GM12865 (cell line): ENCODE measurements at regions not wholly inside any gene's neighbourhood (a gene's known extent, or its start where the extent isn't known, plus 50 kb on each side); places are given as distances from the start of the nearest gene placed in this dataset.

Source experiments
- DNase-seq: peaks from one replicate; pipeline ENCODE4 v3.0.0; 2010; ENCODE audit warnings: low read depth
- H3K4me3 ChIP-seq: 2 replicates; pipeline ENCODE4 v1.5.1; 2011; ENCODE audit warnings: mild to moderate bottlenecking, low read depth, low read length, control low read depth
- TF ChIP-seq, protein P1 (sequence below): IDR thresholded peaks from 2 replicates; pipeline ENCODE4 v1.5.1; 2011; ENCODE audit warnings: low read length, control low read depth, low read depth, inconsistent platforms; ENCODE audit not compliant: insufficient read depth; ENCODE audit errors: missing control alignments

DNA sequence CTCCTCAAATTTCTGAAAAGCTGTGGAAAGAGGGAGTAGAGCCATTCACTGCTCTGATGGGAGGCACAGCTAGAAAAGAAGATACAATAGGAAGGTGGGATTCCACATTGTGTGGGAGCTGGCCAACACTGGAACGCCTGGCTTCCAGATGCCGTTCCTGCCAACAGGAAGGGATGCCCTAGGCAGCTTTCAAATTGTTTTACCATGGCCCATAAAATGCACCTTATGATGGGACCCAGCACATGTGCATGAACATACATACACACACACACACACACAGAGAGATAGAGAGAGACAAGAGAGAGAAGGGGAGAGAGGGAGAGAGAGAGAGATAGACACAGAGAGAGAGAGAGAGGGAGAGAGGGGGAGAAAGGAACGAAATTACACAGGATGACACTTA, 86.1 kb upstream of the BZW1 start:
- H3K4me3 ChIP-seq = no peak overlapping the region
- TF ChIP-seq, protein P1, sequence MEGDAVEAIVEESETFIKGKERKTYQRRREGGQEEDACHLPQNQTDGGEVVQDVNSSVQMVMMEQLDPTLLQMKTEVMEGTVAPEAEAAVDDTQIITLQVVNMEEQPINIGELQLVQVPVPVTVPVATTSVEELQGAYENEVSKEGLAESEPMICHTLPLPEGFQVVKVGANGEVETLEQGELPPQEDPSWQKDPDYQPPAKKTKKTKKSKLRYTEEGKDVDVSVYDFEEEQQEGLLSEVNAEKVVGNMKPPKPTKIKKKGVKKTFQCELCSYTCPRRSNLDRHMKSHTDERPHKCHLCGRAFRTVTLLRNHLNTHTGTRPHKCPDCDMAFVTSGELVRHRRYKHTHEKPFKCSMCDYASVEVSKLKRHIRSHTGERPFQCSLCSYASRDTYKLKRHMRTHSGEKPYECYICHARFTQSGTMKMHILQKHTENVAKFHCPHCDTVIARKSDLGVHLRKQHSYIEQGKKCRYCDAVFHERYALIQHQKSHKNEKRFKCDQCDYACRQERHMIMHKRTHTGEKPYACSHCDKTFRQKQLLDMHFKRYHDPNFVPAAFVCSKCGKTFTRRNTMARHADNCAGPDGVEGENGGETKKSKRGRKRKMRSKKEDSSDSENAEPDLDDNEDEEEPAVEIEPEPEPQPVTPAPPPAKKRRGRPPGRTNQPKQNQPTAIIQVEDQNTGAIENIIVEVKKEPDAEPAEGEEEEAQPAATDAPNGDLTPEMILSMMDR = no peak
- DNase-seq = no peak

DNA sequence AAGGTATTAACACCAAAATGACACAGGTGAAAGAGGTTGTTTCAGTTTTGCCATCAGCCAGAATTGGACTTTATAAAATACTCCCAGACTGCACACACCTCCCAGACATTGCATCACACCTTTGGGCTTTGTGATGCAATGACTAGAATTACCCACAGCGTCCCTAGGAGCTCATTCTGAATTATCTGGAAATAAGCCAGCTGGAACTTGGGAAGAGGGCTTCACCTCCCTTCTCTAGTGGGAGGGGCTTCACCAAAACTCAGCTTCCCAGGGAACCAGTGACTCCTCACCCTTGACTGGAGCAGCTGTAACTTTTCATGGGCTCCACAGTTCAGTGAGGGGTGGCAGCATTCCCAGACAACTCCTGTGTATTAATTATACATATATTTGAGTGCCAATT, 83.1 kb upstream of the BZW1 start:
- TF ChIP-seq, protein P1 = no peak
- DNase-seq = no peak
- no peak overlapping the region for H3K4me3 ChIP-seq

DNA sequence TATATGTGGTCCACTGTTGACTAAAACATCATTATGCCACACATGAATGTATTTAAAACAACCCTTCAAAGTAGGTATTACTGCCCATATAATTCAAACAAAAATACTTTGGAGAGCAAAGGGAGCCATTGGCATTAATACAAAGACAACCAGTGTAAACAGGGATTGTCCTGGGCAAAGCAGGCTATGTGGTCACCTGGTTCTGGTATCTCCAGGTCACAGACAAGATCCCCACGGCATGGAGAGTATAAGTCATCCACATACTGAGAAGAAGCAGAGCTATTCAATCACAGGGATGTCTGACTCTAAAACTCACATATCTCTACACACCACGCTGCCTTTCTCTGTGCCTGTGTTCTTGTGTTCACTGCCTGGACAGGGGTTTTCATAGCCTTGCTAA, 81.4 kb upstream of the BZW1 start:
- TF ChIP-seq, protein P1 = no peak
- no peak for DNase-seq
- H3K4me3 ChIP-seq = no peak overlapping the region

DNA sequence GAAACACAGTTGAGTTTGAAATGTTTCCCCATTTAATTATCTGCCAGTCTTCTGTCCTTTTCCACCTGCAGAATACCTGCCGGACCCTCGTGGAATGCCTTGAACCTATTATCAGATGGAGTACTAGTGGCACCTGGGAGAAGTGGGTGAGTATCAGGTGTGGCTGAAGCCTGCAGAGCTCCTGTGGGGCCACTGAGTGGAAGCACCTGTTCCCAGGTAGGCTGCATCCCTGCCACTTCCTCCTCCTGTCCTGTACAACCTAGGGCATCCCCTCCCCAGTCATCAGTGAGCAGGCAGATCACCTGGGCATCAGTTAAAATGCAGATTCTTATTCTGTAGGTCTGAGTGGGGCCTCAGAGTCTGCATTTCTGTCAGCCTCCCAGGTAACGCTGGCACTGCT, 80.8 kb upstream of the BZW1 start:
- H3K4me3 ChIP-seq = no peak overlapping the region
- TF ChIP-seq, protein P1 = no peak
- no peak for DNase-seq

DNA sequence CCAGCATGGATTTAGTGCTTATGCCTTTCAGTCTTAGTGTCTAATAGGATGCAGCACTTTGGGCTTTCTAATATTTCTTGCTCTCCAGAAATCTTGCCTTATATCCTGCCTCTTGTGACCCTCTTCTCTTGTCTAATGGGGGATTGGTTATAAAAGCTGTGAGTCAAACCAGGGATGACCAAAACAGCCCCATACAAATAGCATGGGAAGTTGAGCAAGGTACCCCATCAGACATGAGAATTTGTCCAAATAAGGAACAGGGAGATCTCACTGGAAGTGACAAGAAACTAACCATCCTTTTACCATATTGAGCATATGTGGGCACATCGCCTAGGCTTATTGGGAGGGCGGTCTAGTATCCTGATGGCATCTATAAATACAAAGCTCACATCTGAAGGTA, 78.8 kb upstream of the BZW1 start:
- DNase-seq = no peak
- TF ChIP-seq, protein P1 = no peak
- no peak overlapping the region for H3K4me3 ChIP-seq

DNA sequence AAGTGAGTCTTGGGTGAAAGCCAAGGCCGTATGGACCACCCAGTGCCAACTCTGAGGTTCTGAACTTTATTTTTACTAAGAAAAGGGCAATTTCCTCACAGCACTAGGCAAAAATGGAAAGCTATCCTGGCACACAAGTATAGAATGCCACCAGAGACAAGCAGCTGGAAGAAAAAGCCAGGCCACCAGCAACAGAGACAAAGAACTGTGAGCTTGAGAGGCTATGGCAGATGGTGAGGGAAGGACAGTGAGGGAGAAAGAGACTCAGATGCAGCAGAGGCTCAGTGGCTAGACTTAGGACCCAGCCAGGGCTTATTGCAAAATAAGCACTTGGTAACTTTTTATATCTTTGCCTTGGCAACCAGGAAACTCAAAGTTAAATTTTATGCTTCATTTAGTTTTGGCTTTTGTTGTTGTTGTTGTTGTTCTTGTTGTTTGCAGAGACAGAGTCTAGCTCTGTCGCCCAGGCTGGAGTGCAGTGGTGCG, 78.0 kb upstream of the BZW1 start:
- no peak overlapping the region for H3K4me3 ChIP-seq
- no peak for DNase-seq
- TF ChIP-seq, protein P1 = no peak

DNA sequence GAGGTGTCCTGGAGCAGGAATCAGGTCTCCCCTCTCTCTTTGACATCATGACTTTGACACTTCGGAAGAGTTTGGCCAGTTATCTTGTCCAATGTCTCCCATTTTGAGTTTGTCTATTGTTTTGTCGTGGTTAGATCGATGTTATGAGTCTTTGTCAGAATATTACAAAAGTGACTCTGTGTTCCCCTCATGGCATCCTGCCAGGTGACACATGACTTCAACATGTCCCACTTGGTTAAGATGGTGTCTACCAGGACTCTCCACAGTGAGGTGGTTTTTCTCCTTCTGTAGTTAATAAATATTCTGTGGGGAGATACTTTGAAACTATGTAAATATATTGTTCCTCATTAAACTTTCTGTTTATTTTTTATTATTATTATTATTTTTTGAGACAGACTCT, 76.6 kb upstream of the BZW1 start:
- TF ChIP-seq, protein P1 = no peak
- DNase-seq = no peak
- H3K4me3 ChIP-seq = no peak overlapping the region
